Activated T-cell treated with anti-CD3 and anti-CD28 coated beads for 24 hours (primary cell): ENCODE measurements at regions not wholly inside any gene's neighbourhood (a gene's known extent, or its start where the extent isn't known, plus 50 kb on each side); places are given as distances from the start of the nearest gene placed in this dataset.

ENCODE experiments used
- DNase-seq: peaks from one replicate; pipeline ENCODE4 v3.0.0-alpha.2; 2020; ENCODE audit warnings: low read depth

GRCh38 chr5:2493356-2493755 lies 258.1 kb downstream of the IRX2 start:
- DNase-seq, result no peak

DNA sequence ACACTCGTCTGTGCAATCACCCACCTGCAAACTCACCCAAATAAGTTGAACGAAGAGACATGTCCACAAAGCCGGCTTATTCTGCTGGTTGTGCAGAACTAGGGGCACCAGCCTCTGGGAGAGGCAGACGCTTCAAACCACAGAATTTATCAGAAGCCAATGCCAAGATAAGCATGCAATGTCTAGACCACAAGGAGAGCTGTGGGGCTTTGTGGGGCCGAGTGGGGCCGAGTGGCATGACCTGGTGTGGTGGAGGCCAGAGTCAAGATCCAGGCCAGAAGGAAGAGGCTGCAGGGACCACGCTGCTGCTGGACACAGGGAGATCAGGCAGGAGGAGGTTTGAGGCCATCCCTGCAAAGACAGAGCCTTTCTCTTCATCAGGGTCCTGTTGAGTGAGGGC lies 259.0 kb downstream of the IRX2 start:
- no peak for DNase-seq

- DNase-seq, result no peak
Observed at GRCh38 chr5:2491846-2492245, 259.6 kb downstream of the IRX2 start.

DNA sequence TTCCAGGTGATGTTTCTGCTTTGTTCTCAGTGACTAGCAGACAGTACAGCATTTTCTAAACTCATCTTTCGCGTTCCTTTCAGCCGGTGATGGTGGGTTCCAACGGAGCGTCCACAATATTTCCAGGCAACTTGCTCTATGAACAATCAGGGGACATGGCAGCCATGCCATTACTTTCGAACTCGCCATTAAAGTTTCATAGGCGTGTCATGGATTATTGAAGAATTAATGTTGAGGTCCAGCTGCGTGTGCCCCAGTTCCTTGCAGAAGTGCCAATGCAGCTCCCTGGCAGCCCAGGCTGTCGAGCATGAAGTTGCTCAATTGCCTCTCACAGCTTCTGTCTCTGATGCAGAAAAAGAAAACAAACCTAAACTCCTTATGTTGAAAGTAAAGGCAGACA lies 262.2 kb downstream of the IRX2 start:
- DNase-seq, result no peak

DNA sequence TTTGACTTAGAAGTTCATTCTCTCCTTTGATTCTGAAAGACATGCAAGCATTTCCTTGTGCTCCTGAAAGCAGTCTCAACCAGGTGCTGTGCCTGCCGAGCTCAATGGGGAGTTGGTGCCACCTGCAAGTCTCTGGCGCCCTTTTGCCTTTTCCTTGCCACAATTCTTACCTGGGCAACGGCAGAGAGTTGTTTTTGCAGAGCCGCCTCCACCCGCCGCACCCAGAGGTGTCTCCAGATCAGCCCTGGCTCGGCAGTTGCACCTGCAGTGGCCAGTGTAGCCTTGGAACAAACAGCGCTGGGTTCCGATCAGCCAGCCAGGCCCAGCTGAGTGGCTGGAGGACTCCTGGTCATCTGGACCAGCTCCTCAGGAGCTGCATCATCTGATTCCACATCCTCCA lies 262.9 kb downstream of the IRX2 start:
- no peak for DNase-seq

- no peak for DNase-seq
Observed at GRCh38 chr5:2487152-2487763, 264.2 kb downstream of the IRX2 start.

DNA sequence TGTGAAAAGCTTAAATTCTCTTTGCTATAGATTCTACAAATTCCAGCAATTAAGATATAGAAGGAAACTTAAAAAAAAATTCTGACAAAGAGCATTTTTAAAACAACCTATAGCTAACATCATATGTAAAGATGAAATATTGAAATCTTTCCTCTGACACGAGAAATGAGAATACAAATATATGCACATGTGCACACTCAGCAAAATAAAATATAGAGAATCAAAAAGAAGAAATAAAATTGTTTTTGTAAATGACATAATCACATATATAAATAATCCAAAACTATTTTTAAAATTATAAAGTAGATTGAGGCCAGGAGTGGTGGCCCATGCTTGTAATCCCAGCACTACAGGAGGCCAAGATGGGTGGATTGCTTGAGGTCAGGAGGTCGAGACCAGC lies 265.1 kb downstream of the IRX2 start:
- no peak for DNase-seq

GRCh38 chr5:2482778-2483177 lies 268.7 kb downstream of the IRX2 start:
- DNase-seq, result no peak

- no peak for DNase-seq
Observed at GRCh38 chr5:2480871-2481270, 270.6 kb downstream of the IRX2 start.

- DNase-seq, result no peak
Observed at GRCh38 chr5:2475902-2476301, 275.6 kb downstream of the IRX2 start.

DNA sequence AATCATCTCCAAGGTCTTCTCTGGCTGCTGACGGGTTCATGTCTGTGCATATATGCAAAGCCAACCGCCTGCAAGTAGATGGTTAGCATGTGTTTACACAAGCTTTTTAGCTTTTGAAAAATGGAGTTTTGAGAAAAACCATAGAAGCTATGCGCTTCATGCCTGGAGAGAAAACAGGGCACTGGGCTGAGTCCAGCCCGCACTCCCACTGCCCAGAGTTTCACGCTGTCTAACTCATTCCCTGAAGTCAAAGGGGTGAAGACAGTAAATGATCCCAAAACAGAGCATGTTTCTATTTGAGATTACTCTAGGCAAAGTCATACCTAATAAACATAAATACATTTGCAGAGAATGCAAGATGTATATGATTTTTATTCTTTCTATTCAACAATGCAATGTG lies 278.8 kb downstream of the IRX2 start:
- no peak for DNase-seq

DNA sequence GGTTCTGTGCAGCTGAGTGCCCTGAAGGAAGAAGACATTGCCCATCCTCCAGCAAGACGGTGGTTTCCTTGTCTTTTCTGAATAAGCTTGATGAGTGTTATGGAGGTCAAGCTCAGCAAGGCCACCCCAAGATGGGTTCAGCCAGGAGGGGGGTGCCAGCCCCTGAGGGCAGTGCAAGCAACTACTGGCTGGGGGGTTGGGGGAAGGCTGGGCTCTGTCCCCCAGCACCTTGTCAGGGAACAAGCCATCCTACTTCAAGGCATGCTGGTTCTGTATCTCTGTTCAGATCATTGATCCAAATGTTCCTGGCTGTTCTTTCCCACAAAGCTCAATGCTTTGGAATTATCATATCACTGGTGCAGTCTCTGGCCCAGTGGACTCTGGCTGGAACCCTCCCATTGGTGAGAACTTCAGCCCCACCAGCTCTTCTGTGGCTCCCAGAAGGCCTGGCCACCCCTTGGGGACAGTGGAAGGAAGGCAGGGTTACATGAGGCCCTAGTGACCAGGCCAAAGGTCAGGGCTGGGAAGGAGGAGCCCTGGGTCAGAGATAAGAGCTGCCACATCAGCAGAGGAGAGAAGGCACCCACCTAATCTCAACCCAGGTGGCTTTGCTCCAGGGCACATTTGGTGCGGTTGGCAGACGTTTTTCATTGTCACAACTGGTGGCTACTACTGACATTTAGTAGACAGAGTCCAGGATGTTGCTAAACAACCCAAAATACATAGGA lies 280.2 kb downstream of the IRX2 start:
- DNase-seq, result no peak

DNA sequence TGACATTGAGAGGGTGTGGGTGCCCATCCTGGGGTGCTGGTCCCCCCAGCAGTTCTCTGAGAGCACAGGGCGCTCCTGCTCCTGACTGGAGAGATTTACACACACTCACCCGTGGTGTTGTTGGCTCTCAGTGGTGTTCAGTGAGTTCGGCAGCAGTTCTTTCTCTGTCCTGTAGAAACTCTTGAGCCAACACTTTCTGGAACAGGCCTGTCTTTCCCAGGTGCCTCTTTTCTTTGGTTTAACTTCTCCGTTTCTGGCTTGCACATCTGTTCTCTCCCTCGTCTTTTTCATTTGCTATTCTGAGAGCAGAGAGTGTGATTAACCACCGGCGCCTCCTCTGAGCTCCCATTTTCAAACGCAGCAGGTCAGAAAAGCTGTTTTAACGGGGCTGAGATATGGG lies 284.5 kb downstream of the IRX2 start:
- DNase-seq, result no peak

DNA sequence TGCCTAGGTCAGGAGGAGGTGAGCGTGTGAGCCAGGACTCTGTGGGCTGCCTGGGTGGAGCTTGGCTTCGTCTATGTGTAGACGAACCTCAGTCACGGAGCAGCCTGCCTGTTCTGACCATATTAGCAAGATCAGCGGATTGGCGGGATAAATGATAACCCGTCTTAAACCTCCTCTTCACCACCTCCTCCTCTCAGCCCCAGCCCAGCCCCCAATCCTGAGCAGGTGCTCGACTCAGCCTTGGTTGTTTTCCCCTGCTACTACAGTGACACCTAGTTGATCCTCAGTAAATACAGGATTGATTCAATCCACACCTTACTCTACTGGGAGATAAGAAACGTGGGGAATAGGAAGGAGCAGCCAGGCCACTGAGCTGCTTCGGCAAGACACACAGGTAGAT lies 286.1 kb downstream of the IRX2 start:
- DNase-seq, result no peak

GRCh38 chr5:2464141-2464540 lies 287.3 kb downstream of the IRX2 start:
- no peak for DNase-seq

- DNase-seq, result no peak
Observed at GRCh38 chr5:2461701-2462691, 289.5 kb downstream of the IRX2 start.

GRCh38 chr5:2460098-2460497 lies 291.4 kb downstream of the IRX2 start:
- no peak for DNase-seq

DNA sequence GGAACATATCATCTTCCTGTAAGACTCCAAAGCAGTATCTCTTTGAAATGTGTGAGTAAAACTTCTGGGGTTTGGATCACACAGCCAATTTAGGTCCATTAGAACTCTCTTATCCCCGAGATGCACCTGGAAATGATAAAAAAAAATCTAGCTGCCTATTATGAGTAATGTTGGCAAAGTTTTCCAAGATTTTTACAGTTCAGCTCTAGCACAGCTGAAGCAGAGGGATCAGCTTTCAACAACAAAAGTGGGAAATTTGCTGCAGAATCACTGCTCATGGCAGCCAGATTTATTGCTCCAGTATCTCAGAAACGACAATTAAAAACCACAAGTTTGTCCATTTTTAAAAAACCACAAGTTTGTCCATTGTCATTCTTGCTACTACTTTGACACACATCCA lies 292.2 kb downstream of the IRX2 start:
- no peak for DNase-seq

DNA sequence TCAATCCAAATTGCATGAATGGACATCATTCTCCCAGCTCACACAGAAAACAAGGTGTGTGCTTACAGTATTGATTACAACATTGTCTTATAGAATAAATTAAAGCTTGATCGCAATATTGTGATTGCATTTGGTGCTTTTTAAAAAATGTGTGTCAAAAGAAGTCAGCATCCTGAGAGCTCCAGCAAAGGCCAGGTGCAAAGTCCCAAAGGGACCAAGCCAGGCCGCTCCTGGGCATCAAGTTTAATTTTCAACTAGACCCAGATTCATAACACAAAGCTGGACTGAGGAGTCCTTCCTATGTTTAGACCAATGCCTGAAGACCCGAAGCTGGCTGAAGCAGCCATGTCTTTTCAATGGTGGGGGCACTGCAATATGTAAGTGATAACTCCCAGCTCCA lies 295.6 kb downstream of the IRX2 start:
- DNase-seq, result no peak

GRCh38 chr5:2454876-2455275 lies 296.6 kb downstream of the IRX2 start:
- no peak for DNase-seq

GRCh38 chr5:2453781-2454180 lies 297.7 kb downstream of the IRX2 start:
- DNase-seq, result no peak

DNA sequence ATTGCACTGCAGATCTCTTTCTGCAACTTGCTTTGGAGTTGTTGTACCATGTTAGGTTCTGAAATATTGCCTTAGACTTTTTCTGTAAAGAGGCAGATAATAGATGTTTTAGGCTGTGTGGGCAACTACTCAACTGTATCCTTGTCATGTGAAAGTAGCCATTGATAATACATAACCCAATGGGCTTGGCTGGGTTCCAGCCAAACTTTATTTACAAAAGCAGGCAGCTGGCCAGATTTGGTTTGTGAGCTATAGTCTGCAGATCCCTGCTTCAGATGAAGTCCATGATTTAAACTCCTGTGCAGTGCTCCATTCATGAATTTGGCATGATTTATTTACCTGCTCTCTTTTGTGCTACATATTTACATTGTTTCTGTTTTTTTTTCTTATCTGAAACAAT lies 300.4 kb downstream of the IRX2 start:
- DNase-seq, result no peak
